ENCODE measurements at regions not wholly inside any gene's neighbourhood (a gene's known extent, or its start where the extent isn't known, plus 50 kb on each side); places are given as distances from the start of the nearest gene placed in this dataset.

DNA sequence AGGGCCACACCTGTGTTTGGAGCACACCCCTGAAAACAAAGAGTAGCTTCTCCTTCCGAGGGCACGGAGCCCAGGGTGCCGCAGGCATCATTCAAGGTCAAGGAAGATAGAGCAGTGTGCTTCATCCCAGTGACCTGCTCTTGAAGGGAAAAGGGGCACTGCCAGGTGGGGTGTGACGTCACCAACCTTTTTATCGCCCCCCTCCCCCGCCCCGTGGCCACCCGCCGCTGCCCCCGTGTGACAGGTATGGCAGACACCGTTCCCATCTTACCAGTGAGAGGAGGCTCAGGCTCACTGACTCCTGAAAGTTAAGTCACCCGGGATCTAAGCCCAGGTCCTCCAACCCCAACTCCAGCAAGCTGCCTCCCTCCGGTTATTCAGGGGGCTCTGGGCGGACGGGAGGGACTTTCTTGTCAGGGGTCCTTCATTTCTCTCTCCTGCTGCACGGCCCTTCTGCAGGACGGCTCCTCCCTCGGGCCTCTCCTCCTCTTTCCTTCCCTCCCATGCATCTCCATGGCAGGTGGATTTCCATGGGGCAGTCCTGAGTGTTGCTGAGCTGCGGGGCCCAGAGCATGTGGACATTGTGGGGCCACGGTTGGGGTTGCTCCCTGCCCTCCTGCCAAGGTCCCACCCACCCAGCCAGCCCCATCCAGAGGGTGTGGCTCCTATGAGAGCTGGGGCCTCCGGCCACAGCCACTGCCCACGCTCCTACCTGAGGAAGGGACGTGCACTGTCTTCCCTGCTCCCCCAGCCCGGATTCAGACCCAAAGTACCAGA, 114.1 kb upstream of the HDAC4 start:
- no peaks in the 10 kb centered on the region for H3K9me3 Mint-ChIP-seq (ENCODE audit: low read depth)
- TF ChIP-seq, protein P1, sequence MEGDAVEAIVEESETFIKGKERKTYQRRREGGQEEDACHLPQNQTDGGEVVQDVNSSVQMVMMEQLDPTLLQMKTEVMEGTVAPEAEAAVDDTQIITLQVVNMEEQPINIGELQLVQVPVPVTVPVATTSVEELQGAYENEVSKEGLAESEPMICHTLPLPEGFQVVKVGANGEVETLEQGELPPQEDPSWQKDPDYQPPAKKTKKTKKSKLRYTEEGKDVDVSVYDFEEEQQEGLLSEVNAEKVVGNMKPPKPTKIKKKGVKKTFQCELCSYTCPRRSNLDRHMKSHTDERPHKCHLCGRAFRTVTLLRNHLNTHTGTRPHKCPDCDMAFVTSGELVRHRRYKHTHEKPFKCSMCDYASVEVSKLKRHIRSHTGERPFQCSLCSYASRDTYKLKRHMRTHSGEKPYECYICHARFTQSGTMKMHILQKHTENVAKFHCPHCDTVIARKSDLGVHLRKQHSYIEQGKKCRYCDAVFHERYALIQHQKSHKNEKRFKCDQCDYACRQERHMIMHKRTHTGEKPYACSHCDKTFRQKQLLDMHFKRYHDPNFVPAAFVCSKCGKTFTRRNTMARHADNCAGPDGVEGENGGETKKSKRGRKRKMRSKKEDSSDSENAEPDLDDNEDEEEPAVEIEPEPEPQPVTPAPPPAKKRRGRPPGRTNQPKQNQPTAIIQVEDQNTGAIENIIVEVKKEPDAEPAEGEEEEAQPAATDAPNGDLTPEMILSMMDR (IDR thresholded peaks at IDR 0.05), result no peak
- H3K4me1 Mint-ChIP-seq (ENCODE audit: low read depth), result no peaks in the 10 kb centered on the region
- H3K27me3 Mint-ChIP-seq (ENCODE audit: low read depth), result peaks cover 7% of the 10 kb centered on the region
- no peaks in the 10 kb centered on the region for H3K36me3 Mint-ChIP-seq (ENCODE audit: low read depth)
- H3K27ac Mint-ChIP-seq (ENCODE audit: unreplicated experiment), result no peak overlapping the region
- no peak overlapping the region for H3K4me3 Mint-ChIP-seq (ENCODE audit: unreplicated experiment)
- DNase-seq (ENCODE audit: low spot score), result no peak

DNA sequence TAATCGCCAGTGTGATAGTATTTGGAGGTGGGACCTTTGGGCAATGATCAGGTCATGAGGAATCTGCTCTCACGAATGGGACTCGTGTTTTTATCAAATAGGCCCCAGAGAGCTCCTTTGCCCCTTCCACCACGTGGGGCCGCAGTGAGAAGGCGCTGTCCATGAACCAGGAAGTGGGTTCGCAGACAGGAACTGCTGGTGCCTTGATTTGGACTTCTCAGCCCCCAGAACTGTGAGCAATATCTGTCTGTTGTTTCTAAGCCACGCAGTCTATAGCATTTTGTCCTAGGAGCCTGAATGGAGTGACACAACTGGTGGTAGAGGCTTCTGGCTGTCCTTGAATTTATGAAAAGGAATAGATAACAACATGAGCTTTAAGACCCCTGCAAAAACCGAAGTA, 111.2 kb upstream of the HDAC4 start:
- DNase-seq (ENCODE audit: low spot score), result no peak
- Mint-ChIP-seq H3K27ac (ENCODE audit: unreplicated experiment) (no peak overlapping the region), H3K27me3 (ENCODE audit: low read depth) (peaks cover 7% of the 10 kb centered on the region), H3K4me1 (ENCODE audit: low read depth) (no peaks in the 10 kb centered on the region), H3K36me3 (ENCODE audit: low read depth) (no peaks in the 10 kb centered on the region), H3K9me3 (ENCODE audit: low read depth) (no peaks in the 10 kb centered on the region), H3K4me3 (ENCODE audit: unreplicated experiment) (no peak overlapping the region)
- TF ChIP-seq, protein P1 (IDR thresholded peaks at IDR 0.05), result no peak

DNA sequence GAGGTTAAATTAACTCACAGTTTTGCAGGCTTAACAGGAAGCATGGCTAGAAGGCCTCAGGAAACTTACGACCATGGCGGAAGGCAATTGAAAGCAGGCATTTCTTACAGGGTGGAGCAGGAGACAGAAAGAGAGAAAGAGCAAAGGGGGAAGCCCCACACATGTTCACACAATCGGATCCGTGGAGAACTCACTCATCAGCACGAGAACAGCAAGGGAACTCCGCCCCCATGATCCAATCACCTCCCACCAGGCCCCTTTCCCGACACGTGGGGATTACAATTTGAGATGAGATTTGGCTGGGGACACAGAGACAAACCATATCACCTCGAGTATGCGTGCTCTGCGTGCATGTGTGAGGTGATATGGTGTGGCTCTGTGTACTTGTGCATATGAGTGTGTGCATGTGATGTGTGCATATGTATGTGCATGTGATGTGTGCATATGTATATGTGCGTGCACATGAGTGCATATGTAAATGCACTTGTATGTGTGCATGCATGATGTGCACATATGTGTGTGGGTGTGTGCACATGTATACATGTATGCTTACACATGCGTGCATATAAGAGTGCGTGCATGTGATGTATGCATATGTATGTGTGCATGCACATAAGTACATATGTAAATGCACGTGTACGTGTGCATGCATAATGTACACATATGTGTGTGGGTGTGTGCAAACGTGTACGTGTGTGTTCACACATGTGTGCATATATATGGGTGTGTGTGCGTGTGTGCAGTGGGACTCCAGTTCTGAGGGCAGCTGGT, 108.7 kb upstream of the HDAC4 start:
- H3K4me1 Mint-ChIP-seq (ENCODE audit: low read depth), result no peaks in the 10 kb centered on the region
- H3K27me3 Mint-ChIP-seq (ENCODE audit: low read depth), result peaks cover 7% of the 10 kb centered on the region
- no peaks in the 10 kb centered on the region for H3K9me3 Mint-ChIP-seq (ENCODE audit: low read depth)
- no peaks in the 10 kb centered on the region for H3K36me3 Mint-ChIP-seq (ENCODE audit: low read depth)
- TF ChIP-seq, protein P1 (IDR thresholded peaks at IDR 0.05), result no peak
- DNase-seq (ENCODE audit: low spot score), result no peak
- no peak overlapping the region for H3K4me3 Mint-ChIP-seq (ENCODE audit: unreplicated experiment)
- H3K27ac Mint-ChIP-seq (ENCODE audit: unreplicated experiment), result no peak overlapping the region

DNA sequence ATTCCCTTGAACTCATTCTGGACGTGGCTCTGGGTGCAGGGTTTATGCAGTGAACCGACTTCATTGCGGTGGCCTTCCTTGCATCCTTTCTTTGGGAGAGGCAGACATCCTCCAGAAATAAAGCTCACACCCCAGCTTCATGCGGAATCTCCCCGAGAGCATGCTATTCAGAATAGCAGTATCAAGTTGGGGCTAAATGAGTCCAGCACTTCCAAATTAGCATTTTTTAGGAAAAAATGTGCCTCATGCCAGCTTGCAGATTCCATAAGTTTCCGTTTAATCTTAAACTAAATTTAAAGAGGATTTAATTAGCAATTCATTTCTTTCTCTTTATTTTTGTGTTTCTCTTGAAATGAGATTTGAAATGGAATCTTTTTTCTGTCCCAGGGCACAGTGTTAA, 107.4 kb upstream of the HDAC4 start:
- H3K4me3 Mint-ChIP-seq (ENCODE audit: unreplicated experiment), result no peak overlapping the region
- H3K27ac Mint-ChIP-seq (ENCODE audit: unreplicated experiment), result no peak overlapping the region
- peaks cover 3% of the 10 kb centered on the region for H3K27me3 Mint-ChIP-seq (ENCODE audit: low read depth)
- H3K36me3 Mint-ChIP-seq (ENCODE audit: low read depth), result no peaks in the 10 kb centered on the region
- TF ChIP-seq, protein P1 (IDR thresholded peaks at IDR 0.05), result no peak
- DNase-seq (ENCODE audit: low spot score), result no peak
- no peaks in the 10 kb centered on the region for H3K4me1 Mint-ChIP-seq (ENCODE audit: low read depth)
- H3K9me3 Mint-ChIP-seq (ENCODE audit: low read depth), result no peaks in the 10 kb centered on the region

DNA sequence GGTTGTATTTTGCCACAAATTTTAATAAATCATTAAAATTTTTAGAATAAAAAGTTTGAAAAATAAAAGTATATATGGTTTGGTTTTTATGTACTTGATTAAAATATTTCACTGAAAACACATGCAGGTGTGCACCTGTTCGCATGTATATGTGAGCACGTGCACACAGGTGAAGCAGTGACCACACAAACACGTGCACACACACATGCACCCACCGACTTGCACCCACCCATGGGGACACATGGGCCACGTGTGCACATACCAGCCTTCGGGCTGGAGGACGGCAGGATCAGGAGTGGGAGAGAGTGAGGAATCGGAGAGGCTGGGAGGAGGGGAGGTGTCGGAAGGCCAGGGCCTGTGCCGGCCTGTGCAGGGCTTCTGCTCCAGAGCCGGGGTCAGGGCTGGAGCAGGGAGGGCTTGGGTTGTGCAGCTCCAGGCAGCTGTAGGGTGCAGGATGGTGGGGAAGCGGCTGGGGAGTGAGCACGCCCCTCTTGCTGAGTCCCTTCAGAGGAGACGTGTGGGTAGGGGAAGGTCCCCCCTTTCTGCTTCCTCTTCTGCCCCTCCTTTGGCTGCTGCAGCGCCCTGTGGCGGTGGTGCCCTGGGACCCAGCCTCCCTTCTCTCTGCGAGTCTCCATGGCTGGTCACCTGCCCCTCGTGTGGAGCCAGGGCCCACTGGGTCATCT, 106.9 kb upstream of the HDAC4 start:
- TF ChIP-seq, protein P1 (IDR thresholded peaks at IDR 0.05), result no peak
- Mint-ChIP-seq H3K36me3 (ENCODE audit: low read depth) (no peaks in the 10 kb centered on the region), H3K27me3 (ENCODE audit: low read depth) (peaks cover 2% of the 10 kb centered on the region), H3K4me3 (ENCODE audit: unreplicated experiment) (no peak overlapping the region), H3K4me1 (ENCODE audit: low read depth) (no peaks in the 10 kb centered on the region), H3K27ac (ENCODE audit: unreplicated experiment) (no peak overlapping the region), H3K9me3 (ENCODE audit: low read depth) (no peaks in the 10 kb centered on the region)
- no peak for DNase-seq (ENCODE audit: low spot score)

Data from chondrocyte (in vitro differentiated cells).